GM12865 (cell line): ENCODE measurements at regions not wholly inside any gene's neighbourhood (a gene's known extent, or its start where the extent isn't known, plus 50 kb on each side); places are given as distances from the start of the nearest gene placed in this dataset.

ENCODE experiments used
- DNase-seq: peaks from one replicate; pipeline ENCODE4 v3.0.0; 2010; ENCODE audit warnings: low read depth
- H3K4me3 ChIP-seq: 2 replicates; pipeline ENCODE4 v1.5.1; 2011; ENCODE audit warnings: mild to moderate bottlenecking, low read depth, low read length, control low read depth
- CTCF ChIP-seq: IDR thresholded peaks from 2 replicates; pipeline ENCODE4 v1.5.1; 2011; ENCODE audit warnings: low read length, control low read depth, low read depth, inconsistent platforms; ENCODE audit not compliant: insufficient read depth; ENCODE audit errors: missing control alignments

- DNase-seq = no peak
- no peak overlapping the region for H3K4me3 ChIP-seq
- TF ChIP-seq CTCF = no peak
Measured at GRCh38 chr13:99103536-99103935, 97.1 kb upstream of the UBAC2 start.

DNA sequence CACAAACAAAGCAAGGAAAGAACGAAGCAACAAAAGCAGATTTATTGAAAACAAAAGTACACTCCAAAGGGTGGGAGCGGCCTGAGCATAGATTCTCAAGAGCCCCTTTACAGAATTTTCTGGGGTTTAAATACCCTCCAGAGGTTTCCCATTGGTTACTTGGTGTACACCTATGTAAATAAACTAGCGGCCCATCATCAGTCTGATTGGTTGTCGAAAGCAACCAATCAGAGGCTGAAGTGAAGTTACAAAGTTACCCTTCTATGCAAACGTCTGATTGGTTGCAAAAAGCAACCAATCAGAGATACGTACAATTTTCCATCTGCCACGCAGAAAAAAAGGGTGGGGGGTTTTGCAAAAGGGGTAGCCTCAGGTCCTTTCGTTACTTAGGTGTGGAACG lies 96.3 kb upstream of the UBAC2 start:
- H3K4me3 ChIP-seq = no peak overlapping the region
- TF ChIP-seq CTCF = no peak
- DNase-seq = no peak

- DNase-seq = no peak
- no peak for TF ChIP-seq CTCF
- H3K4me3 ChIP-seq = no peak overlapping the region
Measured at GRCh38 chr13:99105160-99105559, 95.5 kb upstream of the UBAC2 start.

- no peak overlapping the region for H3K4me3 ChIP-seq
- TF ChIP-seq CTCF = no peak
- no peak for DNase-seq
Measured at GRCh38 chr13:99113351-99113750, 87.3 kb upstream of the UBAC2 start.

DNA sequence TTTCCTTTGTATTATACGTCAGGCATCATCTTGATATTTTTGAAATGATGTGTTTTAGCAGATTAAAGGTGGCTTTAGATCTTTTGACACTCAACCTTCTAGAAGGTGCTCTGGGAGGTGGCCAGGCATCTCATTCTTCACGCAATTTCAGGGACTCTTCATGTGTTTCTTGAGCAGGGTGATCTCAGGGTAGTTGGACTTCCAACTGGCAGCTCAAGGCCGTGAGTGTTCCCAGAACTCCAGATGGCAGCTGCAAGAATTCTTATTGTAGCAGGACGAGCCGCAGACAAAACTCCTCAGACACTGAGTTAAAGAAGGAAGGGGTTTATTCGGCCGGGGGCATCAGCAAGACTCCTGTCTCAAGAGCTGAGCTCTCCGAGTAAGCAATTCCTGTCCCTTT lies 82.5 kb upstream of the UBAC2 start:
- H3K4me3 ChIP-seq = no peak overlapping the region
- no peak for DNase-seq
- no peak for TF ChIP-seq CTCF

DNA sequence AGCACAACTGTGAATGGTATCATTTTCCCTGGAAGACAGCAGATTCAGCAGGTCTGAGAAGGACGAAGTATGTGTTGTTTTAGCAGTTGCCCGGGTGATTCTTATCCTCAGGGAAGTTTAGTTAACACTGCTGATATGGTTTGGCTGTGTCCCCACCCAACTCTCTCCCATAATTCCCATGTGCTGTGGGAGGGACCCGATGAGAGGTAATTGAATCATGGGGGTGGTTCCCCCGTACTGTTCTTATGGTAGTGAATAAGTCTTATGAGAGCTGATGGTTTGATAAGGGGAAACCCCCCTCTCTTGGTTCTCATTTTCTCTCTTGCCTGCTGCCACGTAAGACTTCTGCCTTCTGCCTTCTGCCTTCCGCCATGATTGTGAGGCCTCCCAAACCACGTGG lies 81.0 kb upstream of the UBAC2 start:
- H3K4me3 ChIP-seq = no peak overlapping the region
- TF ChIP-seq CTCF = no peak
- DNase-seq = peak; percentile 8

- no peak overlapping the region for H3K4me3 ChIP-seq
- no peak for DNase-seq
- no peak for TF ChIP-seq CTCF
Measured at GRCh38 chr13:99120751-99121150, 79.9 kb upstream of the UBAC2 start.
